Loucy (cell line): ENCODE measurements at regions not wholly inside any gene's neighbourhood (a gene's known extent, or its start where the extent isn't known, plus 50 kb on each side); places are given as distances from the start of the nearest gene placed in this dataset.

Source experiments
- CTCF ChIP-seq: fragments of 200-600 bp; sonication (generic); conservative IDR thresholded peaks from 2 replicates; pipeline ENCODE4 v1.5.1; 2014; ENCODE audit warnings: mild to moderate bottlenecking, antibody characterized with exemption, low read length
- EZH2phosphoT487 ChIP-seq: fragments of 200-600 bp; IDR thresholded peaks from 2 replicates; pipeline ENCODE4 v1.6.1; 2018; ENCODE audit warnings: antibody characterized with exemption, mild to moderate bottlenecking, moderate library complexity, borderline replicate concordance

- TF ChIP-seq CTCF: no peak
- no peak for TF ChIP-seq EZH2phosphoT487
Measured at GRCh38 chr4:189787216-189788031, 153.2 kb upstream of the FRG1 start.
